ENCODE measurements at regions not wholly inside any gene's neighbourhood (a gene's known extent, or its start where the extent isn't known, plus 50 kb on each side); places are given as distances from the start of the nearest gene placed in this dataset.
"Not testable (repeated sequence)": the region's sequence is repeated elsewhere in the genome, so short reads cannot be mapped to it uniquely, and the experiment has no call there.

DNA sequence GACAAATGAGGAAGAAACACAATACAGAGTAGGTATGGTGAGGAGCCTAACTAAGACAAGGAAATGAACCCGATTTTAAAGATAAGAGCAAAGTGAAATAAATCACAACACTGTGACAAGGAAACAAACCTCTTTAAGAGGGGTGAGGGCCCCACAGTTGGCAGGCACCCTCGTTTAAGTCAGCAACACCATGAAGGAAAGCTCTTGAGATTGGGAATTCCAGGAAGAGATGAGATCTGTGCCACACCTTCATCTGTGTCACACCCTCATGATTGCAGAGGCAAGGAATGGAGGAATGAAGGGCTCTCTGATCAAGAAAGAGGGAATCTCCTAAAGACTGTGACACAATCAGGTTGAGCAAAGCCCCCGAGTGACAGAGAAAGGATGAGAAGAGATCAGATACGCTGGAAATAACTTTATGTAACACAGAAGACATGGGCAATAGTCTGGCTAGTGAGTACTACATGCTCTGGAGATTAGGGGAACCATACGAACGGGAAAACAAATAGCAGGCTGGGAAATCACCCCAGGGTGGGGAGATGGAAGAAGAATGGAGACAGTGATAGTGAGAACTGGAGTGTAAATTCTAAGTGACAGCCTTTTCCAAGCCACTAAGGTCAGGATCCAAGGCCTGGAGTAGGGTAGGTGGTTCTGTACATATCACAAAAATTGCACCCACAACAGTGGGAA, 51.7 kb upstream of the TERB2 start:
- DNase-seq (ENCODE audit: low spot score in 2 of 2); H3K4me3 ChIP-seq; intact Hi-C loops (cut with DNase I; ENCODE audit: low total_unique reads): not testable (repeated sequence)

More for the DNA sequence above, 51.7 kb upstream of the TERB2 start:
- not testable (repeated sequence) for H3K4me1 ChIP-seq, H3K9me3 ChIP-seq, H3K27ac ChIP-seq, H3K36me3 ChIP-seq, H3K27me3 ChIP-seq

All from breast epithelium (tissue), 4 donors.